K562 (cell line): ENCODE measurements at regions not wholly inside any gene's neighbourhood (a gene's known extent, or its start where the extent isn't known, plus 50 kb on each side); places are given as distances from the start of the nearest gene placed in this dataset.

ENCODE experiments used
- ATAC-seq: fragments of 200-7000 bp; cut with Tn5 transposase; 3 replicates; pipeline ENCODE4 v1.9.1; 2020; ENCODE audit warnings: moderate library complexity
- BruUV-seq: library from RNA; stranded (reverse); fragments of 400-500 nt; replicated peaks from 2 replicates; lab custom pipeline; 2021; lab: Mats Ljungman, UMichigan
- CTCF ChIA-PET: fragments of 300-600 bp; formaldehyde crosslinking; extraction: SDS; loops from one replicate; lab custom pipeline; 2021; ENCODE audit warnings: low intra/inter-chr PET ratio; lab: Yijun Ruan, JAX
- POLR2A ChIA-PET: fragments of 300-600, 350-650 bp; sonication (Branson Sonifier 250); formaldehyde crosslinking; extraction: SDS; loops from one replicate; lab custom pipeline; 2021; ENCODE audit warnings: antibody characterized with exemption, inconsistent platforms; lab: Yijun Ruan, JAX
- DNase-seq, 4 experiments: peaks; one replicate each; pipeline versions ENCODE4 v3.0.0 to v3.0.0-alpha.2; 2011 to 2018; ENCODE audit warnings: low spot score in 3 of 4, mixed read lengths in 3 of 4; ENCODE audit errors: extremely low read depth in 1 of 4
- FAIRE-seq: peaks from 2 replicates; lab custom pipeline; 2011; peaks lifted over from hg19 to GRCh38; lab: Jason Lieb, UNC
- H2AFZ ChIP-seq: 2 replicates; pipeline ENCODE4 v1.6.0; 2011; ENCODE audit warnings: low read depth, low read length, control low read depth, inconsistent platforms
- H3K27ac ChIP-seq: fragments of 200-600 bp; 3 replicates; pipeline ENCODE4 v1.8.0; 2011; ENCODE audit warnings: low read depth, mild to moderate bottlenecking, control low read depth, inconsistent platforms, low read length, moderate library complexity, mixed read lengths; ENCODE audit errors: extremely low read depth
- H3K27me3 ChIP-seq, 2 experiments: fragments of 300-600 bp in 1 of 2; 2 replicates in 1 of 2; 3 replicates in 1 of 2; pipeline versions ENCODE4 v1.6.0 to v1.8.0; 2011; ENCODE audit warnings: inconsistent platforms in 2 of 2, low read length in 2 of 2, mild to moderate bottlenecking in 1 of 2, mixed read lengths in 1 of 2, moderate library complexity in 1 of 2; ENCODE audit not compliant: control insufficient read depth in 2 of 2, insufficient read depth in 2 of 2
- H3K36me3 ChIP-seq: fragments of 300-600 bp; 3 replicates; pipeline ENCODE4 v1.8.0; 2011; ENCODE audit warnings: mild to moderate bottlenecking, low read length, inconsistent platforms; ENCODE audit not compliant: control insufficient read depth, insufficient read depth
- H3K4me1 ChIP-seq, 2 experiments: fragments of 200-600 bp in 1 of 2; replicated peaks in 1 of 2; 2 replicates in 1 of 2; 3 replicates in 1 of 2; pipeline versions ENCODE4 v1.5.1 to v1.8.0; 2011; ENCODE audit warnings: inconsistent platforms in 2 of 2, low read length in 2 of 2, mild to moderate bottlenecking in 1 of 2, mixed read lengths in 1 of 2, moderate library complexity in 1 of 2; ENCODE audit not compliant: control insufficient read depth in 2 of 2, insufficient read depth in 2 of 2
- H3K4me2 ChIP-seq: 2 replicates; pipeline ENCODE4 v1.6.1; 2011; ENCODE audit warnings: low read length, control low read depth, inconsistent platforms, mixed read lengths; ENCODE audit not compliant: insufficient read depth
- H3K4me3 ChIP-seq: fragments of 200-600 bp; sonication (generic), shearing (Covaris generic); 2 replicates; pipeline ENCODE4 v1.5.1; 2016; ENCODE audit warnings: control low read depth, inconsistent platforms
- H3K79me2 ChIP-seq: fragments of 200-600 bp; 3 replicates; pipeline ENCODE4 v1.8.0; 2011; ENCODE audit warnings: low read length, inconsistent platforms; ENCODE audit not compliant: control insufficient read depth, insufficient read depth
- H3K9ac ChIP-seq, 2 experiments: 2 replicates each; pipeline versions ENCODE4 v1.6.0 to v1.6.1; 2011; ENCODE audit warnings: low read depth in 2 of 2, low read length in 2 of 2, control low read depth in 1 of 2, inconsistent platforms in 1 of 2, mild to moderate bottlenecking in 1 of 2, mixed read lengths in 1 of 2; ENCODE audit not compliant: insufficient read depth in 1 of 2
- H3K9me1 ChIP-seq: one replicate; pipeline ENCODE4 v1.6.0; 2011; ENCODE audit warnings: inconsistent platforms, mild to moderate bottlenecking, low read length, moderate library complexity; ENCODE audit not compliant: control insufficient read depth, insufficient read depth
- H3K9me3 ChIP-seq: replicated peaks from 2 replicates; pipeline ENCODE4 v1.5.1; 2011; ENCODE audit warnings: low read depth, low read length, inconsistent platforms; ENCODE audit not compliant: control insufficient read depth, insufficient read depth
- H4K20me1 ChIP-seq: replicated peaks from 2 replicates; pipeline ENCODE4 v1.6.1; 2011; ENCODE audit warnings: low read length, inconsistent platforms, mixed read lengths; ENCODE audit not compliant: control insufficient read depth, insufficient read depth
- EGR1 ChIP-seq: fragments of 450-650 bp; conservative IDR thresholded peaks from 2 replicates; pipeline ENCODE4 v1.6.1; 2017; ENCODE audit warnings: mild to moderate bottlenecking
- ESRRA ChIP-seq: fragments of 450-650 bp; IDR thresholded peaks from 2 replicates; pipeline ENCODE4 v1.6.1; 2014; ENCODE audit warnings: low read depth, mild to moderate bottlenecking, moderate library complexity, borderline replicate concordance
- RBM15 ChIP-seq: fragments of 200-400 bp; formaldehyde crosslinking; IDR thresholded peaks from 2 replicates; pipeline ENCODE4 v1.6.1; 2018; ENCODE audit warnings: mild to moderate bottlenecking, low read length, moderate library complexity; ENCODE audit not compliant: insufficient read depth
- SMC3 ChIP-seq: conservative IDR thresholded peaks from 2 replicates; pipeline ENCODE4 v1.6.1; 2011; ENCODE audit warnings: low read depth, low read length, improper control_type of control experiment; ENCODE audit not compliant: insufficient read depth
- ZNF318 ChIP-seq, 2 experiments: fragments of 450-650 bp; IDR thresholded peaks; 2 replicates each; pipeline ENCODE4 v1.6.1; 2016; ENCODE audit warnings: mild to moderate bottlenecking in 2 of 2, borderline replicate concordance in 1 of 2, low read depth in 1 of 2, moderate library complexity in 1 of 2
- ZNF449 ChIP-seq: fragments of 250-450 bp; sonication (Bioruptor Pico); IDR thresholded peaks from 2 replicates; pipeline ENCODE4 v1.8.0; 2022; ENCODE audit warnings: moderate library complexity, mild to moderate bottlenecking, inconsistent platforms
- ZNF644 ChIP-seq: fragments of 200-800 bp; sonication (Bioruptor generic); IDR thresholded peaks from 2 replicates; pipeline ENCODE4 v1.6.1; 2016; ENCODE audit warnings: low read depth, missing genetic modification characterization, missing compliant biosample characterization
- WGBS: fragments of 100-300 bp; shearing (Covaris generic); methylation state at CpG from one replicate; pipeline ENCODE4 v1.1.6; 2016; ENCODE audit warnings: low coverage, mixed read lengths; ENCODE audit not compliant: insufficient coverage; ENCODE audit errors: missing lambda C conversion rate; 5-methylcytosine and 5-hydroxymethylcytosine counted together
- in situ Hi-C: fragments of 300-500 bp; cut with MboI; formaldehyde crosslinking; loops from 4 replicates; pipeline ENCODE4 v1.15.0; 2018; ENCODE audit warnings: inconsistent platforms, mixed read lengths
- intact Hi-C: fragments of 100-400 bp; cut with micrococcal nuclease; formaldehyde crosslinking; loops from 2 replicates; pipeline ENCODE4 v1.14.2; 2022

DNA sequence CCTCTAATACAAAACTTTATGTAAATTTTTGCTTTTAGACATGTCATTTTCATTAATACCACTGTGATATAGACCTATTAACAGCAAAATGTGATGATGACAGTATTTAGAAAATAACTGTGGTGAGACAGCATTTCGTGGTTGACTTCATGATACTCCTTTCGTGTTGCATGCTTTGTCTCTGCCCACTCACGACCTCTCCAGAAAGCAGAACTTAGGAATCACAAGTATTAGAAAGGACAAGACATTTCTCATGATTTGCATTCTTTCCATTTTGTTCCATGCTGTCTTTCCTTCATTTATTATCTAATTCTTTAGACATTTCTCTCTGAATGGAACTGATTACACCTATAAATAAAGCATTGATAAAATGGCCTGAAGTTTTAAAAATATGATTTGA, 85.2 kb upstream of the POU3F3 start:
- FAIRE-seq (no peak), ATAC-seq (no peak), DNase-seq (no peak)
- no peak overlapping the region for H3K9ac ChIP-seq
- H3K27me3 ChIP-seq: no peaks in the 10 kb centered on the region
- no peak overlapping the region for H3K4me3 ChIP-seq
- no peaks in the 10 kb centered on the region for H3K79me2 ChIP-seq
- no peaks in the 10 kb centered on the region for H3K36me3 ChIP-seq
- H3K9me1 ChIP-seq: no peaks in the 10 kb centered on the region
- in situ Hi-C loops (no loop called here), intact Hi-C loops (no loop called here)
- no peaks in the 10 kb centered on the region for H4K20me1 ChIP-seq
- no TSS peak for BruUV-seq
- POLR2A ChIA-PET: no interaction called here
- no peak overlapping the region for H3K27ac ChIP-seq
- 0% methylated on average over 3 of the region's 3 CpGs for WGBS
- CTCF ChIA-PET: no interaction called here
- no peaks in the 10 kb centered on the region for H3K9me3 ChIP-seq
- H3K4me1 ChIP-seq: no peaks in the 10 kb centered on the region
- H2AFZ ChIP-seq: no peak overlapping the region
- H3K4me2 ChIP-seq: no peak overlapping the region
- TF ChIP-seq RBM15 (no peak), ZNF449 (CRISPR knock-in tag) (no peak), EGR1 (no peak), ZNF644 (tag) (no peak), ESRRA (no peak), SMC3 (no peak), ZNF318 (IDR thresholded peaks at IDR 0.05; ENCODE audit: borderline replicate concordance in 1 of 2, low read depth in 1 of 2) (no peak)
